Transverse colon (tissue), 4 donors: ENCODE measurements at regions not wholly inside any gene's neighbourhood (a gene's known extent, or its start where the extent isn't known, plus 50 kb on each side); places are given as distances from the start of the nearest gene placed in this dataset.

Experiments
- DNase-seq: peaks from one replicate; pipeline ENCODE4 v3.0.0-alpha.2; 2019
- H3K27ac ChIP-seq, 4 donors: fragments of 200-600 bp; sonication (generic); 2 replicates each; pipeline ENCODE4 v1.5.1; 2016 to 2018; ENCODE audit warnings: inconsistent platforms in 4 of 4
- H3K27me3 ChIP-seq: fragments of 200-600 bp; sonication (generic); 2 replicates; pipeline ENCODE4 v1.5.1; 2017; ENCODE audit warnings: inconsistent platforms
- H3K36me3 ChIP-seq, 4 donors: fragments of 200-600 bp; sonication (generic); 2 replicates each; pipeline ENCODE4 v1.5.1; 2017 to 2019; ENCODE audit warnings: inconsistent platforms in 4 of 4
- H3K4me1 ChIP-seq, 4 donors: fragments of 200-600 bp; sonication (generic); 2 replicates each; pipeline ENCODE4 v1.5.1; 2017 to 2020; ENCODE audit warnings: inconsistent platforms in 4 of 4
- H3K4me3 ChIP-seq, 4 donors: fragments of 200-600 bp; sonication (generic); 1 replicate in 1 of 4; 2 replicates in 3 of 4; pipeline versions ENCODE4 v1.5.1 to v1.6.1; 2017 to 2019; ENCODE audit warnings: inconsistent platforms in 4 of 4
- H3K9me3 ChIP-seq, 2 donors: fragments of 200-600 bp; sonication (generic); 2 replicates each; pipeline ENCODE4 v1.5.1; 2017 to 2019; ENCODE audit warnings: inconsistent platforms in 2 of 2
- EP300 ChIP-seq: sonication (generic); formaldehyde crosslinking; IDR thresholded peaks from one replicate; pipeline ENCODE4 v1.6.1; 2017; ENCODE audit warnings: antibody characterized with exemption, low read depth
- POLR2A ChIP-seq: fragments of 450-650 bp; IDR thresholded peaks from one replicate; pipeline ENCODE4 v1.6.1; 2016; ENCODE audit warnings: antibody characterized with exemption, mild to moderate bottlenecking, moderate library complexity
- POLR2AphosphoS5 ChIP-seq, 3 donors: sonication (generic); formaldehyde crosslinking; IDR thresholded peaks; one replicate each; pipeline ENCODE4 v1.6.1; 2016; ENCODE audit warnings: antibody characterized with exemption in 3 of 3
- WGBS, 2 donors: methylation state at CpG; one replicate each; pipeline ENCODE4 v1.1.5; 2018; ENCODE audit warnings: low coverage in 1 of 2; 5-methylcytosine and 5-hydroxymethylcytosine counted together
- in situ Hi-C, 4 donors: fragments of 200-750 bp; cut with MboI; loops; one replicate each; pipeline versions ENCODE4 v1.15.0 to v1.15.1; 2017; ENCODE audit warnings: low sequenced_read_pairs in 3 of 4, low pct_ligation_motif_present in 1 of 4, low pct_unique_long_range_greater_than_20kb in 1 of 4
- intact Hi-C: fragments of 100-400 bp; cut with DNase I; formaldehyde crosslinking; loops from one replicate; pipeline ENCODE4 v1.15.1; 2023; ENCODE audit warnings: low total_unique reads
- TF ChIP-seq, protein P1 (sequence below), 5 experiments: fragments of 200-600 bp in 3 of 5; fragments of 450-650 bp in 2 of 5; sonication (generic) in 3 of 5; IDR thresholded peaks; 1 replicate in 2 of 5; 2 replicates in 3 of 5; pipeline ENCODE4 v1.5.1; 2016 to 2017; ENCODE audit warnings: antibody characterized with exemption in 5 of 5, inconsistent platforms in 3 of 5, mild to moderate bottlenecking in 2 of 5, moderate library complexity in 1 of 5

DNA sequence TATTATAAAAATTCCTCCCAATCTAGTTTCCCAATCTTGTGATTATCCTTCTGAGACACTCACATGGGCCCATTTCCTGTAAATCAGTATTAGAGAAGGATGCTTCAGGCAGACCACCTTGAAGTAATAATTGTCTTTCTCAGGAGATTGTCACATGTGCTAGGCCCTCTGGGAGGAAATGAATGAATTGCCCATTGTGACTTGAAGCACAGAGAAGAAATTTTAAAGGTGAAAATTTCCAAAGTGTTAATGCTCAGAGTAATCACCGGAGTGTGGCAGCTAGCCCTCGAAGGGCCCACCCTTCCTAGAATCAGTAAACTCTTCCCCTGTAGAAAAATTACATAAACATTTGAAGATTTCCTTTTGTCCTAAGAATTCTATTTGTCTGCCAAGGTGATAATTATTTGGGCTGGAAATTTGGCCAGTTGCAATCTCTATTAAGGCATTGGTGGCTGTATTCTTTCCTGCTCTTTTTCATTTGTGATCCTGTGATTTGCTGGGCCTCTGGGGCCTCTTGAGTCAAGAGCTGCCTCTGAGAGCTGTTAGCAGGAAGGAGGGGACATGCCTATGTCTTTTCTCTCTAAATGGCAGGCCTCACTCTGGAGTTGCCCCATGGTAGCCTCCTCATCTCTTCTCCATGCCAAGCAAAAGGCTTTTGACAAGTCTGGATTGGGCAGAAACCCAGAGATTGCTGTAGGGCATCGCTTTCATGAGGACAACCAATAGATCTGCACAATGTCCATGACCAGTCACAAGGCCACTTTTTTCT lies 371.5 kb upstream of the ACTBL2 start:
- in situ Hi-C loops: no loop called here

DNA sequence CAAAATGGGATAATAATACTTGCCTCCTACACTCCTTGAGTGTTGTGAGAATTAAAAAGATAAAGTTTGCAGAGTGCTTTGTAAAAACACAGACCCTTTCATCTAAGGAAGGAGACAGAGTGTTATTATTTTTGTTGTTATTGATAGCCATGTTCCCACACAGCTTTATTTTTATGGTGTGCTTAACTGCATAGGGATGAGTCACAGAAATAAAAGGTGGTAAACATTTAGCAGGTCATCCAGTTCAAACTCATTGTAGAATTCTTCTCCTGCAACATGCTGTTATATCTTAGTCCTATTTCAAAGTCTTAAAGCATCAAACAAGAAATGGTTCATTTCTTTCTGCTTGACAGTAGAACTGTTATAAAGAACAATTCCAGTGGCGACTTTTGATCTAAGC lies 367.5 kb upstream of the ACTBL2 start:
- TF ChIP-seq POLR2AphosphoS5 (IDR thresholded peaks at IDR 0.05): no peak
- TF ChIP-seq, protein P1, sequence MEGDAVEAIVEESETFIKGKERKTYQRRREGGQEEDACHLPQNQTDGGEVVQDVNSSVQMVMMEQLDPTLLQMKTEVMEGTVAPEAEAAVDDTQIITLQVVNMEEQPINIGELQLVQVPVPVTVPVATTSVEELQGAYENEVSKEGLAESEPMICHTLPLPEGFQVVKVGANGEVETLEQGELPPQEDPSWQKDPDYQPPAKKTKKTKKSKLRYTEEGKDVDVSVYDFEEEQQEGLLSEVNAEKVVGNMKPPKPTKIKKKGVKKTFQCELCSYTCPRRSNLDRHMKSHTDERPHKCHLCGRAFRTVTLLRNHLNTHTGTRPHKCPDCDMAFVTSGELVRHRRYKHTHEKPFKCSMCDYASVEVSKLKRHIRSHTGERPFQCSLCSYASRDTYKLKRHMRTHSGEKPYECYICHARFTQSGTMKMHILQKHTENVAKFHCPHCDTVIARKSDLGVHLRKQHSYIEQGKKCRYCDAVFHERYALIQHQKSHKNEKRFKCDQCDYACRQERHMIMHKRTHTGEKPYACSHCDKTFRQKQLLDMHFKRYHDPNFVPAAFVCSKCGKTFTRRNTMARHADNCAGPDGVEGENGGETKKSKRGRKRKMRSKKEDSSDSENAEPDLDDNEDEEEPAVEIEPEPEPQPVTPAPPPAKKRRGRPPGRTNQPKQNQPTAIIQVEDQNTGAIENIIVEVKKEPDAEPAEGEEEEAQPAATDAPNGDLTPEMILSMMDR (IDR thresholded peaks at IDR 0.05): no peak
- intact Hi-C loops: no loop called here
- Histone ChIP-seq H3K27ac (no peak overlapping the region), H3K9me3 (no peaks in the 10 kb centered on the region), H3K27me3 (no peaks in the 10 kb centered on the region), H3K4me3 (no peak overlapping the region), H3K4me1 (no peaks in the 10 kb centered on the region), H3K36me3 (no peaks in the 10 kb centered on the region)
- in situ Hi-C loops: no loop called here
- DNase-seq: no peak
- WGBS, 2 donors: 71 to 80% methylated on average over 1 of the region's 1 CpG

More for the DNA sequence above, 371.5 kb upstream of the ACTBL2 start:
- WGBS, 2 donors: 49 to 84% methylated on average over 3 of the region's 3 CpGs
- intact Hi-C loops: no loop called here
- TF ChIP-seq, protein P1 (IDR thresholded peaks at IDR 0.05): no peak
- TF ChIP-seq POLR2A (no peak), POLR2AphosphoS5 (IDR thresholded peaks at IDR 0.05) (no peak), EP300 (no peak)
- Histone ChIP-seq H3K4me1 (no peaks in the 10 kb centered on the region), H3K4me3 (no peak overlapping the region), H3K27me3 (no peaks in the 10 kb centered on the region), H3K9me3 (no peaks in the 10 kb centered on the region), H3K27ac (no peak overlapping the region), H3K36me3 (no peaks in the 10 kb centered on the region)
- DNase-seq: no peak

DNA sequence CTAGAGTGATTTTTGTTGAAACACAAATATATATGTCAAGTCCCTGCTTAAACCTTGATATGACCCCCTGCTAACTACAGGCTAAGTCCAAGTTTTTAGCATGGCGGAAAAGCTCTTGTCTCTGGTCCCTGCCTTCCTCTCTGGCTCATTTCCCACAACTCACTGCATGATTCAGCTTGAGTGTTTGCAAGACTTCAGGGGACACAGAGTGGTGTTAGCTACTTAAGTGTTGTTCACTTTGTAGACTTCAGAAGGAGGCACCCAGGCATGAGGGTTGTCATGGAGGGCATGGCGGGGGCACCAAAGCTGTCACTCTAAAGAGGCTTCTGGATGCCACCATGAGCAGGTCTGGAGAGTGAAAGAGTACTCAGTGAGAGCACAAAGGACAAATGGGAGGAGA lies 362.4 kb upstream of the ACTBL2 start:
- Histone ChIP-seq H3K27ac (no peak overlapping the region), H3K9me3 (no peaks in the 10 kb centered on the region), H3K4me3 (no peak overlapping the region), H3K27me3 (no peaks in the 10 kb centered on the region), H3K36me3 (no peaks in the 10 kb centered on the region), H3K4me1 (no peaks in the 10 kb centered on the region)
- 95 to 100% methylated on average over 1 to 2 of the region's 2 CpGs for WGBS, 2 donors
- TF ChIP-seq, protein P1 (IDR thresholded peaks at IDR 0.05): no peak
- TF ChIP-seq POLR2A: no peak
- no peak for TF ChIP-seq EP300
- TF ChIP-seq POLR2AphosphoS5 (IDR thresholded peaks at IDR 0.05): no peak
- no peak for DNase-seq
- intact Hi-C loops: no loop called here
- in situ Hi-C loops: no loop called here

DNA sequence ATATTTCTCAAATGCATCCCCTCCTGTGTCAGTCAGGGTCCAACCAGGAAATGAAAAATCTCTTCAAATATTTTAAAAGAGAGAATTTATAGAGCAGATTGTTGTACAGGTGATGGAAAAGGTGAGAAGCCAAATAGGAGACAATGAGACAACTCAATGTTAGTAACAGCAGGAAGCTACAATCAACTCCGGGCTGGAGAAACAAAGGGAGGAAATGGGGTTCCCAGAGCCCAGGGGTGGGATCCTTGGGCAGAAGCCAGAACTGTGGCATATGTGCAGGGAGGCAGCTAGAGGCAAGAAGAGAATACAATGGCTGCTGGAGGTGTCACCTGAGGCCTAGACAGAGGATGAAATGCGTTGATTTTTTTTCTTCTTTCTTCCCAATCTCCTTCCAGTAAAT lies 361.8 kb upstream of the ACTBL2 start:
- Histone ChIP-seq H3K27ac (no peak overlapping the region), H3K9me3 (no peaks in the 10 kb centered on the region), H3K36me3 (no peaks in the 10 kb centered on the region), H3K27me3 (no peaks in the 10 kb centered on the region), H3K4me1 (no peaks in the 10 kb centered on the region), H3K4me3 (no peak overlapping the region)
- no peak for TF ChIP-seq EP300
- TF ChIP-seq POLR2AphosphoS5 (IDR thresholded peaks at IDR 0.05): no peak
- TF ChIP-seq, protein P1 (IDR thresholded peaks at IDR 0.05): no peak
- TF ChIP-seq POLR2A: no peak
- DNase-seq: no peak
- in situ Hi-C loops: no loop called here
- intact Hi-C loops: no loop called here
- 70 to 92% methylated on average over 2 of the region's 2 CpGs for WGBS, 2 donors
